NT2/D1 (cell line): ENCODE measurements at regions not wholly inside any gene's neighbourhood (a gene's known extent, or its start where the extent isn't known, plus 50 kb on each side); places are given as distances from the start of the nearest gene placed in this dataset.

Source experiments
- SUZ12 ChIP-seq: IDR thresholded peaks from 2 replicates; pipeline ENCODE4 v1.6.1; 2011; ENCODE audit not compliant: insufficient read length, insufficient read depth; ENCODE audit errors: extremely low read depth
- YY1 ChIP-seq: IDR thresholded peaks from 2 replicates; pipeline ENCODE4 v1.6.1; 2011; ENCODE audit not compliant: insufficient read length, insufficient read depth
- ZNF274 ChIP-seq: IDR thresholded peaks from 2 replicates; pipeline ENCODE4 v1.6.1; 2011; ENCODE audit warnings: mild to moderate bottlenecking, low read depth, low read length

DNA sequence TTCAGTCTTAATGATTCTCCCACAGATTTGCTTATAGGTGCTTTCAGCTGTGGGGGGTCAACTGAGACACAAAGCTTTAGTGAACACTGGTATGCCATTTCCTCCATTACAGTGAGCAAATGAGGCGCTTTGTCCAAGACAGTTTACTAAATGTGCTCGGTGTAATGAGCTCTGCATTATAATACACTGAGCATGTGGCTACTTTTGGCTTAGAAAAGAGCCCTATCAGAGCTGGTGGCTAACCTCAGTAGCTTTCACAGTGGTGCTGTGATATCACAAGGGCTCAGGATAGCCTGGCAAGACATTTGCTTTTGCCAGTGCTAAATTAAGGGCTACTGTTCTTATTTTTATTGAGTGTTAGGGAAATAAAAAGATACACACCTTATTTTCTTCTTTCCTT is 749.7 kb upstream of the ARPP21 start:
- TF ChIP-seq SUZ12 (no peak), YY1 (no peak), ZNF274 (no peak)
